ENCODE measurements at regions not wholly inside any gene's neighbourhood (a gene's known extent, or its start where the extent isn't known, plus 50 kb on each side); places are given as distances from the start of the nearest gene placed in this dataset.

DNA sequence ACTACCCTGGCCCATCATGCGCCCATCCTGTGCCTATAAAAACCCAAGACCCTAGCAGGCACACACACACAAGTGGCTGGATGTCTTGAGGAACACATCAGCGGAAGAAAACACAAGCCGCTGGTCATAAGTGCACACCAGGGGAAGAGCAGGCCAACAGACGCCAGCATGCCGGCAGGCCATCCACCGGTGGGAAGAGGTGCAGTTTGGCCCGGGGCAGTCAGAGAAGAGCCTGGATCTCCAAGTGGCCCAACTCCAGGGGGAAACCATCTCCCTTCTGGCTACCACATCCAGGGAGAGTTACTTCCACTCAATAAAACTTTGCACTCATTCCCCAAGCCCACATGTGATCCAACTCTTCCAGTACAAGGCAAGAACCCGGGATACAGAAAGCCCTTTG is 2001.3 kb upstream of the NUDT12 start:
- ATAC-seq (ENCODE audit: low read depth) = no peak
- H3K4me3 Mint-ChIP-seq = no peak overlapping the region
- TF ChIP-seq, protein P1, sequence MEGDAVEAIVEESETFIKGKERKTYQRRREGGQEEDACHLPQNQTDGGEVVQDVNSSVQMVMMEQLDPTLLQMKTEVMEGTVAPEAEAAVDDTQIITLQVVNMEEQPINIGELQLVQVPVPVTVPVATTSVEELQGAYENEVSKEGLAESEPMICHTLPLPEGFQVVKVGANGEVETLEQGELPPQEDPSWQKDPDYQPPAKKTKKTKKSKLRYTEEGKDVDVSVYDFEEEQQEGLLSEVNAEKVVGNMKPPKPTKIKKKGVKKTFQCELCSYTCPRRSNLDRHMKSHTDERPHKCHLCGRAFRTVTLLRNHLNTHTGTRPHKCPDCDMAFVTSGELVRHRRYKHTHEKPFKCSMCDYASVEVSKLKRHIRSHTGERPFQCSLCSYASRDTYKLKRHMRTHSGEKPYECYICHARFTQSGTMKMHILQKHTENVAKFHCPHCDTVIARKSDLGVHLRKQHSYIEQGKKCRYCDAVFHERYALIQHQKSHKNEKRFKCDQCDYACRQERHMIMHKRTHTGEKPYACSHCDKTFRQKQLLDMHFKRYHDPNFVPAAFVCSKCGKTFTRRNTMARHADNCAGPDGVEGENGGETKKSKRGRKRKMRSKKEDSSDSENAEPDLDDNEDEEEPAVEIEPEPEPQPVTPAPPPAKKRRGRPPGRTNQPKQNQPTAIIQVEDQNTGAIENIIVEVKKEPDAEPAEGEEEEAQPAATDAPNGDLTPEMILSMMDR (IDR thresholded peaks at IDR 0.05) = no peak

GRCh38 chr5:105554568-105555169 is 1992.1 kb upstream of the NUDT12 start:
- H3K36me3 Mint-ChIP-seq (ENCODE audit: low read depth) = no peaks in the 10 kb centered on the region
- DNase-seq (no peak), ATAC-seq (ENCODE audit: low read depth) (no peak)
- H3K9me3 Mint-ChIP-seq = peaks cover 4% of the 10 kb centered on the region
- intact Hi-C loops (cut with micrococcal nuclease) = no loop called here
- H3K4me3 Mint-ChIP-seq = no peak overlapping the region
- TF ChIP-seq, protein P1 (IDR thresholded peaks at IDR 0.05) = no peak
- H3K4me1 Mint-ChIP-seq = no peaks in the 10 kb centered on the region
- ChIA-PET POLR2A (no interaction called here), CTCF (no interaction called here)
- H3K27ac Mint-ChIP-seq = no peak overlapping the region
- H3K27me3 Mint-ChIP-seq = no peaks in the 10 kb centered on the region

More for the DNA sequence above, 2001.3 kb upstream of the NUDT12 start:
- H3K27me3 Mint-ChIP-seq = no peaks in the 10 kb centered on the region
- CTCF ChIA-PET = no interaction called here
- no peak for DNase-seq
- POLR2A ChIA-PET = no interaction called here
- no peaks in the 10 kb centered on the region for H3K36me3 Mint-ChIP-seq (ENCODE audit: low read depth)
- intact Hi-C loops (cut with micrococcal nuclease) = no loop called here
- H3K9me3 Mint-ChIP-seq = peaks cover 6% of the 10 kb centered on the region
- H3K27ac Mint-ChIP-seq = no peak overlapping the region
- H3K4me1 Mint-ChIP-seq = no peaks in the 10 kb centered on the region

DNA sequence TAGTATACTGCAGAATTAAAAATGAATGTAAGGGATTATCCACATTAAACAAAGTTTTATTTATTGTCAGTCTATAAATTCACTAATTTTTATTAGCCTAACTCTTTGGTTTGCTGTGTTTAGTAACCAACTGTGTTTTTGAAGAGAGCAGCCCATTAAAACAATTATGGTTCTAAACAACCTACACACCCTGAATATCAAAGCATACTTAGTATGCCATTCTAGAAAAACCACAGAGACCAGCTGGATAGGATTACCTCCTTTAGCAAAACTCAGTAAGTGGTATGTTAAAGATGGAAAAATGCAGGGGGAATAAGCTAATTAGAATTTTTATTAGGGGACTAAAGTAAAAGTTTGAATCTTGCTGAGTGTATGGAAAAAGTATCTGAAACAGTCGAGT is 1981.7 kb upstream of the NUDT12 start:
- ATAC-seq (ENCODE audit: low read depth) (no peak), DNase-seq (no peak)
- no peaks in the 10 kb centered on the region for H3K36me3 Mint-ChIP-seq (ENCODE audit: low read depth)
- no peak overlapping the region for H3K4me3 Mint-ChIP-seq
- intact Hi-C loops (cut with micrococcal nuclease) = no loop called here
- CTCF ChIA-PET = no interaction called here
- H3K27ac Mint-ChIP-seq = no peak overlapping the region
- TF ChIP-seq, protein P1 (IDR thresholded peaks at IDR 0.05) = no peak
- no peaks in the 10 kb centered on the region for H3K27me3 Mint-ChIP-seq
- POLR2A ChIA-PET = no interaction called here
- H3K4me1 Mint-ChIP-seq = no peaks in the 10 kb centered on the region
- H3K9me3 Mint-ChIP-seq = peaks cover 3% of the 10 kb centered on the region

DNA sequence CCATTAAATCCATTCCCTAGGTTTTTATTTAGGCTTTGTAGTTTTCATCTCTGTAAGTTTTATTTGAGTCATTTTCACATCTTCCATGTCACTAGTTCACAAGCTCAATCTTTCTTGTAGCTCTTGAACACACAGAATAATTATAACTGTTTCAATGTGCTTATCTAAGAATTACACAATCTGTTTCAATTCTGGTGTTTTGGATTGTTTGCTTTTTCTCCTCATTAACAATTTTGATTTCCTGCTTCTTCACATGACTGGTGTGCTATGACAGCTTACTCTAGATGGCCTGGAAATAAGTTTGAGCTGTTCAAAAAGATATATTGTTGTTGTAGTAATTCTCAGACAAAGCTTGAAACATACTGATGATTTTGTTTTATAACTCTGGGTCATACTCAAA is 1974.1 kb upstream of the NUDT12 start:
- CTCF ChIA-PET = no interaction called here
- Mint-ChIP-seq H3K4me1 (no peaks in the 10 kb centered on the region), H3K9me3 (peaks cover 1% of the 10 kb centered on the region), H3K36me3 (ENCODE audit: low read depth) (no peaks in the 10 kb centered on the region), H3K4me3 (no peak overlapping the region), H3K27me3 (no peaks in the 10 kb centered on the region), H3K27ac (no peak overlapping the region)
- DNase-seq = no peak
- TF ChIP-seq, protein P1 (IDR thresholded peaks at IDR 0.05) = no peak
- POLR2A ChIA-PET = no interaction called here
- intact Hi-C loops (cut with micrococcal nuclease) = no loop called here
- no peak for ATAC-seq (ENCODE audit: low read depth)

DNA sequence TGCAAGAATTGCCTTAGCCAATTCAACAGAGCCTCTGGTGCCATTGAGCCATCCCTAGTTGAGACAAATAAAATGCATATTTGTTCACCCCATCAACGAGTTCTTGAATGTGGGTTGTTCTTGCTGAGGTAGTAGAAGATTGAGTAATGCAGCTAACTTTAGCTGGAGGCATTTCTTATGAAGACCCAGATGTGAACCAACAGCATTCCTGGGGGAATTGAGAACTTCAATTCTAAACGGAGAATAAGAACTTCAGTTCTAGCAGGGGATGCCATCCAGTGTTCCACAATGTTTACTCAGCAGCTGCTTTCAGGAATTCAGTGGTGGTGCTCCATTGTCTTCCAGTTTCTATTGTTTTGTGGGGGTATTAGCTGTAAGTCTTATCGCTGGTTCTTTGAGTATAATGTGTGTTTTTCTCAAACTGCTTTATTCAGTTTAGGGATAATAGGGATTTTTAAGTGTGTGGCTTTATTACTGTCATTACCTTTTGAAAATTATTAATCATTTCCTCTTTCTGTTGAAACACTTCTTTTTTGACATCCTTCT is 1968.2 kb upstream of the NUDT12 start:
- ChIA-PET POLR2A (no interaction called here), CTCF (no interaction called here)
- Mint-ChIP-seq H3K4me3 (no peak overlapping the region), H3K27me3 (no peaks in the 10 kb centered on the region), H3K9me3 (peaks cover 23% of the 10 kb centered on the region), H3K36me3 (ENCODE audit: low read depth) (no peaks in the 10 kb centered on the region), H3K27ac (no peak overlapping the region), H3K4me1 (no peaks in the 10 kb centered on the region)
- TF ChIP-seq, protein P1 (IDR thresholded peaks at IDR 0.05) = no peak
- intact Hi-C loops (cut with micrococcal nuclease) = no loop called here
- DNase-seq (no peak), ATAC-seq (ENCODE audit: low read depth) (no peak)

All from activated B cell treated with CpG ODN at 0.5 μM for 24 hours (primary cell).